Stimulated activated naive CD8-positive, alpha-beta T cell treated with anti-CD3 and anti-CD28 coated beads, Interleukin-15, amount 100 ng/mL, for 72 hours (primary cell): ENCODE measurements at regions not wholly inside any gene's neighbourhood (a gene's known extent, or its start where the extent isn't known, plus 50 kb on each side); places are given as distances from the start of the nearest gene placed in this dataset.

Experiments used
- ATAC-seq: fragments of 150-1000 bp; cut with Tn5 transposase; 2 replicates; pipeline ENCODE4 v1.10.0; 2021; ENCODE audit warnings: mild to moderate bottlenecking, moderate library complexity
- DNase-seq, 2 donors: peaks; one replicate each; pipeline ENCODE4 v3.0.0; 2021 to 2022
- H3K27ac Mint-ChIP-seq, 2 donors: one replicate each; pipeline ENCODE4 v1.8.0; 2022; ENCODE audit warnings: mild to moderate bottlenecking in 2 of 2, mixed read lengths in 2 of 2, moderate library complexity in 2 of 2
- H3K27me3 Mint-ChIP-seq: one replicate; pipeline ENCODE4 v1.8.0; 2022; ENCODE audit warnings: mixed read lengths
- H3K4me1 Mint-ChIP-seq: one replicate; pipeline ENCODE4 v1.8.0; 2022; ENCODE audit warnings: mild to moderate bottlenecking, mixed read lengths
- H3K4me3 Mint-ChIP-seq, 2 donors: one replicate each; pipeline ENCODE4 v1.8.0; 2022; ENCODE audit warnings: mild to moderate bottlenecking in 2 of 2, mixed read lengths in 2 of 2, moderate library complexity in 1 of 2
- H3K9me3 Mint-ChIP-seq, 2 donors: one replicate each; pipeline ENCODE4 v1.8.0; 2022; ENCODE audit warnings: mixed read lengths in 2 of 2

DNA sequence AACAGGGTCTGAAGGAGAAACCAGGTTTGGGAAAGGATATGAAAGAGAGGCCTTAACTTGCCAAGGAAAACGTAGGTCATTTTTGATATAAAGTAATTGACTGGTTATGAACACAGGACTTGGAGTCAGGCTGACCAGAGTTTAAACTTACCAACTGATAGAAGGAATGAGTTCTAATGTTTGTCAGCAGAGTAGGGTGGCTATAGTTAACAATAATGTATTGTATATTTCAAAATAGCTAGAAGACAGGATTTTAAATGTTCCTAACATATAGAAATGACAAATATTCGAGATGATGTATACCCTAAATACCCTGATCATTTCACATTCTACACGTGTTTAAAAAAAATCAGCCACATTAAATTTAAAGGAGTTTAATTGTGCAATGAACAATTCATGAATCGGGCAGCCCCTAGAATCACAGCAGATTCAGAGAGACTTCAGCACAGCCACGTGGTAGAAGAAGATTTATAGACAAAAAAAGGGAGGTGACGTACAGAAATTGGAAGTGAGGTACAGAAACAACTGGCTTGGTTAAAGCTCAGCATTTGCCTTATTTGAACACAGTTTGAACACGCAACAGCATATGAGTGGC, 52.5 kb upstream of the PLEKHG7 start:
- Mint-ChIP-seq H3K4me1 (peaks cover 9% of the 10 kb centered on the region), H3K27me3 (no peaks in the 10 kb centered on the region), H3K9me3 (no peaks in the 10 kb centered on the region), H3K4me3 (no peak overlapping the region), H3K27ac (peak overlapping the region in 1 of 2 donors; percentile 5)
- no peak for DNase-seq
- ATAC-seq, result no peak

DNA sequence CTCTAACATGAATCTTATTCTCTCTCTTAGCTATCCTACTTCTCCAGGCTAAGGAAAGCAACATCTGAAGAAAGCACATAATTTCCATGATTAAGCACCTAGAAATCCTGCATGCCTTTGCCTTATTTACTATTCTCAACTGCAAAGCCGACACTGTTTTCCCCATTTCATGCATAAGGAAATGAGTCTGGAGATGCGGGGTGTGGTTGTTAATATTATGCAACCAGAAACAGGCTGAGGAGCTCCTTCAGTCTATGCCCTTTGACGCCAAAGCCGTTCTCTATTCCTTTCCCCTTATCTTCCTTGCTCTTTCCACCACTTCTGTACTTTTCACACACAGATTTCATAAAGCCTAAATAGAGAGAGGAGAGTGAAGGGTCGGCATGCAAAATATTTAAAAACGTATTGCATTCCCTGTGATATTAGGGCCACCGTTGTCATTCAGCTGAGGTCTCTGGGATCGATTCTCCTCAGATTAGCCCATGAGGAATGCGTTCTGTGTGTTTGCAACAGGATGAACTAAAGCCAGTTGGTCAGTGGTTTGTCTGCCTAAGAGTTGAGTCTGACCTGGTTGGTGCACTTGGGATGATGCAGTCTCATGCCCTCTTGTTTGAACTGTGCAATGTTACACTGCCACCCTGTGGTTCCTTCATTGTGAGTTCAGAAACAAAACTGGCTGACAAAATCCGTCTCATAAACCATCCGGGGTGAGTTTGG, 53.1 kb upstream of the PLEKHG7 start:
- peak; percentile 40 to 46 for DNase-seq
- Mint-ChIP-seq H3K4me1 (peaks cover 9% of the 10 kb centered on the region), H3K27me3 (no peaks in the 10 kb centered on the region), H3K4me3 (no peak overlapping the region), H3K9me3 (no peaks in the 10 kb centered on the region), H3K27ac (peak overlapping the region in 1 of 2 donors; percentile 5)
- peak; percentile 84 for ATAC-seq

GRCh38 chr12:92648242-92649031, 54.4 kb upstream of the PLEKHG7 start:
- H3K4me1 Mint-ChIP-seq, result peaks cover 9% of the 10 kb centered on the region
- DNase-seq (no peak), ATAC-seq (no peak)
- no peak overlapping the region for H3K27ac Mint-ChIP-seq
- no peaks in the 10 kb centered on the region for H3K9me3 Mint-ChIP-seq
- H3K4me3 Mint-ChIP-seq, result no peak overlapping the region
- H3K27me3 Mint-ChIP-seq, result no peaks in the 10 kb centered on the region

GRCh38 chr12:92641291-92641690, 61.5 kb upstream of the PLEKHG7 start:
- DNase-seq (no peak), ATAC-seq (no peak)
- H3K27me3 Mint-ChIP-seq, result no peaks in the 10 kb centered on the region
- H3K4me3 Mint-ChIP-seq, result no peak overlapping the region
- no peaks in the 10 kb centered on the region for H3K4me1 Mint-ChIP-seq
- H3K9me3 Mint-ChIP-seq, result peaks cover 7 to 8% of the 10 kb centered on the region in 2 donors
- no peak overlapping the region for H3K27ac Mint-ChIP-seq

DNA sequence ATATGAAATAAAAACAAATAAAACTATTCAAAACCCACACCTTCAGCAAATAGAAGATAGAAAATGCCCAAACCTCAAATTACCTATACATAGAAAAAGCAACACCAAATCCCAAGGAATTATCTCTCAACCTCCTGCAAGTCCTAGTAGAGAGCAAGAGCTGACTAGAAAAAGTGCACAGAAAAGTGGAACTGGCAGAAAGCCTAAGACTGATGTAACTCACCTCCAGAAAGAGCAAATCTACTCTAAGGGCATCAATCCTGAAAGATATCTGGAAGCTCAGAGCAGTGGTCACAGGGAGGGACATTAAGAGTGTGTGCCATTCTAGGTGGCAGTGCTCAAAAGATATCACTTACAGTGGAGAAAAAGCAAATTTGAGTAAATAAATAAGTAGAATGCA, 62.1 kb upstream of the PLEKHG7 start:
- Mint-ChIP-seq H3K9me3 (peaks cover 7 to 8% of the 10 kb centered on the region in 2 donors), H3K27ac (no peak overlapping the region), H3K4me1 (no peaks in the 10 kb centered on the region), H3K27me3 (no peaks in the 10 kb centered on the region), H3K4me3 (no peak overlapping the region)
- DNase-seq (no peak), ATAC-seq (no peak)

- H3K27ac Mint-ChIP-seq, result no peak overlapping the region
These were observed 63.8 kb upstream of the PLEKHG7 start for GRCh38 chr12:92639017-92639416.

GRCh38 chr12:92634730-92635129, 68.1 kb upstream of the PLEKHG7 start:
- Mint-ChIP-seq H3K27me3 (no peaks in the 10 kb centered on the region), H3K4me1 (no peaks in the 10 kb centered on the region), H3K9me3 (no peaks in the 10 kb centered on the region), H3K27ac (no peak overlapping the region), H3K4me3 (no peak overlapping the region)
- DNase-seq (no peak), ATAC-seq (no peak)

More at GRCh38 chr12:92639017-92639416, 63.8 kb upstream of the PLEKHG7 start:
- peaks cover 7 to 8% of the 10 kb centered on the region in 2 donors for H3K9me3 Mint-ChIP-seq
- DNase-seq (no peak), ATAC-seq (no peak)
- no peak overlapping the region for H3K4me3 Mint-ChIP-seq
- H3K4me1 Mint-ChIP-seq, result no peaks in the 10 kb centered on the region
- no peaks in the 10 kb centered on the region for H3K27me3 Mint-ChIP-seq

- no peaks in the 10 kb centered on the region for H3K4me1 Mint-ChIP-seq
- no peaks in the 10 kb centered on the region for H3K9me3 Mint-ChIP-seq
- no peak overlapping the region for H3K27ac Mint-ChIP-seq
- DNase-seq (no peak), ATAC-seq (no peak)
- H3K27me3 Mint-ChIP-seq, result no peaks in the 10 kb centered on the region
- H3K4me3 Mint-ChIP-seq, result no peak overlapping the region
These were observed 68.6 kb upstream of the PLEKHG7 start for GRCh38 chr12:92634202-92634601.

GRCh38 chr12:92630968-92631367, 71.8 kb upstream of the PLEKHG7 start:
- ATAC-seq (no peak), DNase-seq (no peak)
- no peak overlapping the region for H3K4me3 Mint-ChIP-seq
- no peaks in the 10 kb centered on the region for H3K9me3 Mint-ChIP-seq
- H3K4me1 Mint-ChIP-seq, result no peaks in the 10 kb centered on the region
- H3K27me3 Mint-ChIP-seq, result no peaks in the 10 kb centered on the region
- H3K27ac Mint-ChIP-seq, result no peak overlapping the region

GRCh38 chr12:92629349-92630065, 73.3 kb upstream of the PLEKHG7 start:
- H3K27ac Mint-ChIP-seq, result no peak overlapping the region
- no peak overlapping the region for H3K4me3 Mint-ChIP-seq
- no peaks in the 10 kb centered on the region for H3K4me1 Mint-ChIP-seq
- peaks cover 0 to 4% of the 10 kb centered on the region in 2 donors for H3K9me3 Mint-ChIP-seq
- no peak for DNase-seq
- no peaks in the 10 kb centered on the region for H3K27me3 Mint-ChIP-seq
- ATAC-seq, result no peak

- Mint-ChIP-seq H3K9me3 (peaks cover 0 to 4% of the 10 kb centered on the region in 2 donors), H3K27me3 (no peaks in the 10 kb centered on the region), H3K4me3 (no peak overlapping the region), H3K4me1 (no peaks in the 10 kb centered on the region), H3K27ac (no peak overlapping the region)
- ATAC-seq (no peak), DNase-seq (no peak)
These were observed 74.3 kb upstream of the PLEKHG7 start for GRCh38 chr12:92628476-92628875.

DNA sequence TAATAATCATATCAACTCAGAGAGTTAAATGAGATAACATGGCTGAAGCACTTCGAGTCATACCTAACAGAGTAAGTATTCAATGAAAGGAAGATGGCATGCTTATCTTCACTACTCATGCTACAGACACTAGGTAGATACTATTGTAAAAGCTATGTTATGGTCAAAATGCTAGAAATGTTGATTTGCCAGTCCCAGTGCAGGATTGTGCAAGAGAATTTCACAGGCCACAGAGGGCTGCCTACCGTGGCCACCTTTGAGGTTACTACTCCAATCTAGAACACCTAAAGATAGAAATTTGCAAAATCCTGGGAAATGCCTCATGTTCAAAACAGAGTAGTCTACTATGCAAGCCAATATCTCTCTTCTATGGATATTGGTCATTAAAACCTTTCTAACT, 75.3 kb upstream of the PLEKHG7 start:
- no peak overlapping the region for H3K4me3 Mint-ChIP-seq
- ATAC-seq, result no peak
- peaks cover 0 to 4% of the 10 kb centered on the region in 2 donors for H3K9me3 Mint-ChIP-seq
- H3K27me3 Mint-ChIP-seq, result no peaks in the 10 kb centered on the region
- H3K27ac Mint-ChIP-seq, result no peak overlapping the region
- DNase-seq, result no peak
- no peaks in the 10 kb centered on the region for H3K4me1 Mint-ChIP-seq

GRCh38 chr12:92625639-92626310, 77.0 kb upstream of the PLEKHG7 start:
- ATAC-seq, result no peak
- H3K27me3 Mint-ChIP-seq, result no peaks in the 10 kb centered on the region
- no peak for DNase-seq
- no peak overlapping the region for H3K27ac Mint-ChIP-seq
- H3K4me3 Mint-ChIP-seq, result no peak overlapping the region
- peaks cover 4 to 7% of the 10 kb centered on the region in 2 donors for H3K9me3 Mint-ChIP-seq
- no peaks in the 10 kb centered on the region for H3K4me1 Mint-ChIP-seq

DNA sequence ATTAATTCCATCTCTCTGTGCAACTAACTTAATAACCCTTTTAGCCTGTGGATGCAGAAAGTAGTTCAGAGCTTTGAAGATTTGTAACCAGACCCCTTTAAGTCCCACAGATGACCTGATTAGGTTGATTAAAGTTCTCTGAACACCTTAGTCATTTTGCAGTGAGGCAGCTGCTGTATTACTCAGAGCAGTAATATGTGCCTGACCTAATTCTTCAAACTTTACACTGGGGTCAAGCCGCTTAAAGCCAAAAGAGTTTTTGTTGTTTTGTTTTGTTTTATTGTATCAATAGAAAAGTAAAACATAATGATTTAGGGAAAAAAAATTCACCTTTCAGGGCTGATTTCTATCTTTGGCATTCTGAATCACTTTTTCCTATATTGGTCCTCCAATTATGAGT, 78.6 kb upstream of the PLEKHG7 start:
- ATAC-seq (no peak), DNase-seq (no peak)
- Mint-ChIP-seq H3K27me3 (no peaks in the 10 kb centered on the region), H3K4me1 (no peaks in the 10 kb centered on the region), H3K9me3 (peaks cover 4 to 7% of the 10 kb centered on the region in 2 donors), H3K27ac (no peak overlapping the region), H3K4me3 (no peak overlapping the region)

GRCh38 chr12:92623386-92623785, 79.4 kb upstream of the PLEKHG7 start:
- H3K9me3 Mint-ChIP-seq, result peaks cover 4 to 7% of the 10 kb centered on the region in 2 donors
- H3K4me3 Mint-ChIP-seq, result no peak overlapping the region
- no peaks in the 10 kb centered on the region for H3K4me1 Mint-ChIP-seq
- H3K27me3 Mint-ChIP-seq, result no peaks in the 10 kb centered on the region
- ATAC-seq (no peak), DNase-seq (no peak)
- no peak overlapping the region for H3K27ac Mint-ChIP-seq
